ENCODE measurements at regions not wholly inside any gene's neighbourhood (a gene's known extent, or its start where the extent isn't known, plus 50 kb on each side); places are given as distances from the start of the nearest gene placed in this dataset.

DNA sequence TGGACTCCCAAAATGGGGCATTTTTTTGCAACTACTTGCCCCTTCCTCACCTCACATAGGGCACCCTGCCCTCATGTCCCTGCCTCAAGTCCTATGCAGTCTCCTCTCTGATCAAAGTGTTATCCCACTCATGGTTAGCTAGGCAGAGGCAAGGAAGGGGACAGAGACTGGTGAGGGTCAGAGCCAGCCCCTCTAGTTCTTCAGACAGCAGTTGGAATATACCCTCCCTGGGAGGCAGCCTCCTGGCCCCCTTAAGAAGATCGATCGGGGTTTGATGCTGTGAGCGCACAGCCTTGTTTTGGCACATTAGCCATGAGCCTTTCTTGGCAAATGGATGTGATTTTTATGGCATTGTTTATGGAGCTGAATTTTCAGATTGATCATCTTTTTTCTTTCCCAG, 436.9 kb downstream of the BUD13 start:
- H3K4me3 ChIP-seq (ENCODE audit: low read depth, low read length), result no peak overlapping the region
- TF ChIP-seq, protein P1, sequence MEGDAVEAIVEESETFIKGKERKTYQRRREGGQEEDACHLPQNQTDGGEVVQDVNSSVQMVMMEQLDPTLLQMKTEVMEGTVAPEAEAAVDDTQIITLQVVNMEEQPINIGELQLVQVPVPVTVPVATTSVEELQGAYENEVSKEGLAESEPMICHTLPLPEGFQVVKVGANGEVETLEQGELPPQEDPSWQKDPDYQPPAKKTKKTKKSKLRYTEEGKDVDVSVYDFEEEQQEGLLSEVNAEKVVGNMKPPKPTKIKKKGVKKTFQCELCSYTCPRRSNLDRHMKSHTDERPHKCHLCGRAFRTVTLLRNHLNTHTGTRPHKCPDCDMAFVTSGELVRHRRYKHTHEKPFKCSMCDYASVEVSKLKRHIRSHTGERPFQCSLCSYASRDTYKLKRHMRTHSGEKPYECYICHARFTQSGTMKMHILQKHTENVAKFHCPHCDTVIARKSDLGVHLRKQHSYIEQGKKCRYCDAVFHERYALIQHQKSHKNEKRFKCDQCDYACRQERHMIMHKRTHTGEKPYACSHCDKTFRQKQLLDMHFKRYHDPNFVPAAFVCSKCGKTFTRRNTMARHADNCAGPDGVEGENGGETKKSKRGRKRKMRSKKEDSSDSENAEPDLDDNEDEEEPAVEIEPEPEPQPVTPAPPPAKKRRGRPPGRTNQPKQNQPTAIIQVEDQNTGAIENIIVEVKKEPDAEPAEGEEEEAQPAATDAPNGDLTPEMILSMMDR (IDR thresholded peaks at IDR 0.05; ENCODE audit: low read depth, low read length), result no peak

DNA sequence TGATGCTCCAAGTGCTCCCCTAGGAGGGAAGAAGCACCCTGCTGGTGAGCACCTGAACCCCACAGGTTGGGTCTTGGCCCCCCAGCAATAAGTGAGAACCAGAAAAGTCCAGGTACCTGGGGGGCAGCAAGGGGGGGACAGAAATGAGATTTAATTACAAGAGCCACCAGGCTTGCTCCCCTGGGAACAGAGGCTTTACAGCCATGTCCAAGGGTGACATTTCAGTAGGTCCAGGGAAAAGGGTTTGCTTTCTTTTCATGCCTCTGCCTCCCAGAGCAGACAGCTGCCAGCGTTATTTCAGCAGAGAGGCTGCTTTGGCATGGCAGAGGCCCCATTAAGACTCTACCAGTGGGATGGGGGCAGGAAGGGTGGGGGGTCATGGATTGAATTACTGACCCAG, 437.7 kb downstream of the BUD13 start:
- no peak overlapping the region for H3K4me3 ChIP-seq (ENCODE audit: low read depth, low read length)
- TF ChIP-seq, protein P1 (IDR thresholded peaks at IDR 0.05; ENCODE audit: low read depth, low read length), result no peak

DNA sequence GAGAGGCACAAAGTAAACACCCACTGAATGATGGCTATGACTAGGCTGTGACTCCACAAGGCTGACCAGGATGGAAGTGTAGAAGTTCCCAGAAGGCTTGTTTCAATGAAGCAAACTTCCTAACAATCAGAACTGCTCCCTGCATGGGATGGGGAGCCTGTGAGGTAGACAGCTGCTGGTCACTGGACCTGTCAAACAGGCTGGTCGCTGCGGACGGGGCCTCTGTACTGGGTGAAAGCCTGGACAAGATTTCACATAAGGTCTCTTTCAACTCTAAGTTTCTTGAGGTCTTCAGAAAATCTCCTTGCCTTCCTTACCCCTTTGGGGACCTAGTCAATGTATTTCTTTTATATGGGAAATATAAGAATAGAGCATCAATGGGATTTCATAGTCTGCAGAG, 438.2 kb downstream of the BUD13 start:
- TF ChIP-seq, protein P1 (IDR thresholded peaks at IDR 0.05; ENCODE audit: low read depth, low read length), result no peak

DNA sequence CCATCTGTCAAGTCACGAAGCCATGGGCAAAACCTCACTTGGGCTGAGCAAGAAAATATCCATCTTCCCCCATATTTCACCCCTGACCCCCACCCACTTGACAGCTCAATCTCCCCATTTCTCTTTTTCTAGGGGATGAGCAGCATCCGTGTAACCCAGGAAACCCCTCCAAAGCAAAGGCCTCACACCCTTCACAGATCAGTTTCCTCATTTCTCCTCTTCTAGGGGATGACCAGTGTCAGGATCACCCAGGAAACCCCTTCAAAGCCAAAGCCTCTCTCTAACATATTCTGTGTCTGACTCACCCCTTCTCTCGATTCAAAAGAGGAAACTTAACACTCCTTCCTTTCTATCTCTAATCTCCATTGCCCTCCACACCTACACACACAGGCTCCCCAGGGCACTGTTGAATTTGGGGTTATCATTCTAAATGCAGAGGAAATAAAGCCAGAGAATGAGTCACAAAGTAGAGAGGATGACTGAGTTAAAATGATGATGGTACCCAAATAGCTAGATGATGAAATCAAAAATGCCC, 439.7 kb downstream of the BUD13 start:
- TF ChIP-seq, protein P1 (IDR thresholded peaks at IDR 0.05; ENCODE audit: low read depth, low read length), result no peak
- H3K4me3 ChIP-seq (ENCODE audit: low read depth, low read length), result no peak overlapping the region

More for the DNA sequence above, 438.2 kb downstream of the BUD13 start:
- no peak overlapping the region for H3K4me3 ChIP-seq (ENCODE audit: low read depth, low read length)

DNA sequence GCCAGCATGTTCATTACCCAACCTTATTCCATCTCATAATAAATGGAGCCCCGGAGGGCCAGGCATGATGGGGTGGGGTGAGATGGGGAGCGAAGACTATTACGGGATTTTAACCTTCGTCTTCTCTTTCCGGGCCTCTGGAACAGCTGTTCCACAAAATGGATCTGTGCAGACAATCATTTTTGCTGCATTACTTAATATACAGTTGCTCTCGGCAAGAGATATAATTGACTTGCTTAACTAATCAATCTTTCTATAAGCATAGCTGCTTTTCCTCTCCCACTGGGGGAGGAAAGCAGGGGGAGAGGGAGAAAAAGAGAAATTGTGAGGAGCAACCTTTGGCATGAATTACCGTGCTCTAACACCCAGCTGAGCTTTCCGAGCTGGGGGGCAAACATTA, 440.4 kb downstream of the BUD13 start:
- TF ChIP-seq, protein P1 (IDR thresholded peaks at IDR 0.05; ENCODE audit: low read depth, low read length), result no peak
- no peak overlapping the region for H3K4me3 ChIP-seq (ENCODE audit: low read depth, low read length)

DNA sequence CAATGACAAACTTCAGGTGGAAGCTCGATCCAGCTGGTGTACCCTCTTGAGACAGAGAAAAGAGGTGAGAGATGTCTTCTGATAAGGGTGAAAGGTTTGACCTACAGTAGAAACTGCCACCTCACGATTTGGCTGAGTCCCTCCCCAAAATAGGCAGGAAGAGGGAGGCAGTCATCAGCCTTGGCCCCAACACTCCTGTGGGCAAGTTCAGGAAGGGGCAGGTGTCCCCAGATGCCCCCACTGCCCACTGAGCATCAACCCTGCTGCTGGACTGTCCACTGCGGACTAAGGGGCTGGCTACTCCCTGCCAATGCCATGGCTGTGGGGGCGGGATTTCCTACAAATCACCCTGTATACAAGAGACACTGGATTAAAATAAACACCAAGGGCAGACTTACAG, 441.4 kb downstream of the BUD13 start:
- TF ChIP-seq, protein P1 (IDR thresholded peaks at IDR 0.05; ENCODE audit: low read depth, low read length), result no peak

DNA sequence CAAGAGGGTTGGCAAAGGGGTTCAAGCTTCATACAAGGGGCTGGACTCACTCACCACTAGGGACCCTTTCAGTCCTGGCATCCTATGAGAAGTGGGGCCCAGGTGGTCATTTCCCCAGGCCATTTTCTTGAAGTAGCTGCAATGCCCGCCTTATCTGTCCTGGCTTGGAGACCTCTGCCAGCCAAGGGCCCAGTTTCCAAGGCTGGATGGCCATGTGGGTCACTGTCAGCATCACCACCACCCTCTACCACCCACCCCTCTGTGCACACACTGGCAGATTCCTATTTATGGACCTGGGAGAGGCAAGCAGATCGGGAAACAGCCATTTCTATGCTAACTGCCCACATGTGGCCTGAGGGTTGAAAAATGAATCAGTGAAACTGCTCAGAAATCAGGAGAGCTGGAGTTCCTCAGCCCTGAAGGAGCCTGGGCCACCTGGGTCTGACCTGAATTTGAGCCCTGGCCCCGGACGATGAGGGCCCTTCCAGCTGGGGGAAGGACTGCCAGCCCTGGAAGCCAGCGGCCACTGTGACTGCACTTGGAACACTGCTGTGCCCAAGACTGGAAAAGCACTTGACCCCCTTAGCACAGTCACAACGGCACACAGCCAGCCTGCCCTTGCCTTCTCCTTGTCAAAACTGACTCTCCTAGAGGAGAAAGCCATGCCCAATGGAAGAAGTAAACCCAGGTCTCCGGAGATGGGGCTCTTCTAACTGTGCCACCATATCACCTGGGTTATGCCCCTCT, 442.2 kb downstream of the BUD13 start:
- TF ChIP-seq, protein P1 (IDR thresholded peaks at IDR 0.05; ENCODE audit: low read depth, low read length), result no peak
- no peak overlapping the region for H3K4me3 ChIP-seq (ENCODE audit: low read depth, low read length)

More for the DNA sequence above, 441.4 kb downstream of the BUD13 start:
- no peak overlapping the region for H3K4me3 ChIP-seq (ENCODE audit: low read depth, low read length)
